B cell (primary cell): ENCODE measurements at regions not wholly inside any gene's neighbourhood (a gene's known extent, or its start where the extent isn't known, plus 50 kb on each side); places are given as distances from the start of the nearest gene placed in this dataset.

Experiments
- ATAC-seq: fragments of 200-7000 bp; cut with Tn5 transposase; one replicate; pipeline ENCODE4 v1.10.0; 2021; ENCODE audit warnings: low read depth, mild to moderate bottlenecking, moderate number of reproducible peaks, moderate library complexity
- CTCF ChIA-PET: fragments of 350-600 bp; sonication (Branson Sonifier 250); formaldehyde crosslinking; loops from one replicate; lab custom pipeline; 2021; ENCODE audit warnings: antibody characterized with exemption, inconsistent platforms; lab: Charles Lee
- POLR2A ChIA-PET: fragments of 350-600 bp; sonication (Branson Sonifier 250); formaldehyde crosslinking; loops from one replicate; lab custom pipeline; 2021; ENCODE audit warnings: antibody characterized with exemption; lab: Charles Lee
- DNase-seq: peaks from one replicate; pipeline ENCODE4 v3.0.0; 2013
- H2AFZ ChIP-seq: 2 replicates; pipeline ENCODE4 v1.6.1; 2012; ENCODE audit warnings: mild to moderate bottlenecking, low read depth, low read length; ENCODE audit not compliant: insufficient read depth, poor library complexity, severe bottlenecking
- H3K27ac ChIP-seq, 2 donors: 1 replicate in 1 of 2; 2 replicates in 1 of 2; pipeline ENCODE4 v1.5.1; 2012 to 2013; ENCODE audit warnings: low read length in 2 of 2, mild to moderate bottlenecking in 2 of 2, moderate library complexity in 1 of 2
- H3K27me3 ChIP-seq, 4 experiments: fragments of 200-600 bp in 1 of 4; sonication (generic) in 1 of 4; replicated peaks in 1 of 4; 1 replicate in 2 of 4; 2 replicates in 2 of 4; pipeline versions ENCODE4 v1.6.1 to v1.7.0; 2013 to 2016; ENCODE audit warnings: low read length in 3 of 4, mild to moderate bottlenecking in 2 of 4, mixed read lengths in 1 of 4, moderate library complexity in 1 of 4; ENCODE audit not compliant: insufficient read depth in 4 of 4, control insufficient read depth in 3 of 4; ENCODE audit errors: control extremely low read depth in 1 of 4
- H3K36me3 ChIP-seq, 2 experiments: replicated peaks in 1 of 2; 1 replicate in 1 of 2; 2 replicates in 1 of 2; pipeline versions ENCODE4 v1.6.1 to v1.7.1; 2013; ENCODE audit warnings: low read length in 1 of 2; ENCODE audit not compliant: insufficient read depth in 2 of 2, control insufficient read depth in 1 of 2; ENCODE audit errors: control extremely low read depth in 1 of 2, extremely low read depth in 1 of 2
- H3K4me1 ChIP-seq, 2 donors: fragments of 200-600 bp in 1 of 2; sonication (generic) in 1 of 2; 1 replicate in 1 of 2; 2 replicates in 1 of 2; pipeline versions ENCODE4 v1.5.1 to v1.6.1; 2013 to 2017; ENCODE audit warnings: low read length in 2 of 2; ENCODE audit not compliant: control insufficient read depth in 2 of 2, insufficient read depth in 2 of 2
- H3K4me2 ChIP-seq: replicated peaks from 2 replicates; pipeline ENCODE3; 2012; ENCODE audit warnings: mild to moderate bottlenecking, low read depth, low read length; ENCODE audit not compliant: poor library complexity, severe bottlenecking
- H3K4me3 ChIP-seq, 5 experiments: fragments of 200-600 bp in 1 of 5; sonication (generic) in 1 of 5; 1 replicate in 3 of 5; 2 replicates in 2 of 5; pipeline versions ENCODE4 v1.5.1 to v1.7.0; 2011 to 2016; ENCODE audit warnings: low read length in 4 of 5, mild to moderate bottlenecking in 4 of 5, low read depth in 2 of 5, control low read depth in 1 of 5, moderate library complexity in 1 of 5; ENCODE audit not compliant: insufficient read depth in 1 of 5; ENCODE audit errors: control extremely low read depth in 1 of 5, extremely low read depth in 1 of 5
- H3K79me2 ChIP-seq: fragments of 200-600 bp; sonication (generic); one replicate; pipeline ENCODE4 v1.6.0; 2016; ENCODE audit warnings: low read length; ENCODE audit not compliant: control insufficient read depth, insufficient read depth
- H3K9ac ChIP-seq: fragments of 200-600 bp; sonication (generic); 2 replicates; pipeline ENCODE4 v1.6.1; 2017; ENCODE audit warnings: mild to moderate bottlenecking, low read length, moderate library complexity
- H3K9me3 ChIP-seq, 3 donors: one replicate each; pipeline versions ENCODE4 v1.6.1 to v1.7.1; 2013; ENCODE audit warnings: low read length in 2 of 3; ENCODE audit not compliant: control insufficient read depth in 2 of 3, insufficient read depth in 1 of 3; ENCODE audit errors: control extremely low read depth in 1 of 3
- H4K20me1 ChIP-seq: 2 replicates; pipeline ENCODE4 v1.6.0; 2012; ENCODE audit warnings: mild to moderate bottlenecking, low read length; ENCODE audit not compliant: insufficient read depth, control insufficient read depth, poor library complexity, severe bottlenecking
- H3K27ac Mint-ChIP-seq: one replicate; pipeline ENCODE4 v1.8.0; 2021; ENCODE audit warnings: mixed read lengths
- H3K27me3 Mint-ChIP-seq: one replicate; pipeline ENCODE4 v1.8.0; 2021; ENCODE audit warnings: mixed read lengths
- H3K4me1 Mint-ChIP-seq: one replicate; pipeline ENCODE4 v1.8.0; 2021; ENCODE audit warnings: mixed read lengths
- H3K4me3 Mint-ChIP-seq: one replicate; pipeline ENCODE4 v1.8.0; 2021; ENCODE audit warnings: mixed read lengths
- H3K9me3 Mint-ChIP-seq: one replicate; pipeline ENCODE4 v1.8.0; 2022; ENCODE audit warnings: mixed read lengths; ENCODE audit not compliant: insufficient read depth
- EZH2 ChIP-seq: IDR thresholded peaks from 2 replicates; pipeline ENCODE4 v1.6.1; 2012; ENCODE audit warnings: borderline replicate concordance, low read depth, mild to moderate bottlenecking, moderate library complexity, low read length; ENCODE audit not compliant: insufficient read depth, poor library complexity, severe bottlenecking
- WGBS: methylation state at CpG from one replicate; pipeline ENCODE4 v1.1.5; 2013; ENCODE audit warnings: missing lambda C conversion rate; ENCODE audit not compliant: insufficient coverage; 5-methylcytosine and 5-hydroxymethylcytosine counted together
- intact Hi-C: fragments of 100-400 bp; cut with micrococcal nuclease; formaldehyde crosslinking; loops from one replicate; pipeline ENCODE4 v1.10.0; 2022
- TF ChIP-seq, protein P1 (sequence below): fragments of 200-600 bp; IDR thresholded peaks from one replicate; pipeline ENCODE4 v1.8.0; 2022; ENCODE audit warnings: antibody characterized with exemption, mild to moderate bottlenecking

DNA sequence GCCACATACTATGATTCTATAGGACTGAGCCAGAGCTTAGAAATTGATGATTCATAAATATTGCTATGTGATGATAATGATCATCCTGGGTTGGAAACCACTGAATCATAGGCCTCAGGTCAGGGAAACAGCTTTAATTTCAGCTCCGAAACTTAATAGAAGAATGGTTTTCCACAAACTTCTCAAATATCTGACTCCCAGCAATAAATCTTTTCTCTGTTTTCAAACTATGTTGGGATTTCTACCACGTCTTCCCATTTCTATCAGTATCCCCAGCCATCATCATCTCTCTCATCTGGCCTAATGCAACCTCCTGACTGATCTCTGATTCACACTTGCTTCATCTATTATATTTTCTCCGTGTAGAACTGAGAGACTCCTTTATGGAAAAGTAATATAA is 521.8 kb upstream of the AGA start:
- Mint-ChIP-seq H3K9me3 (peaks cover 2% of the 10 kb centered on the region), H3K27me3 (no peaks in the 10 kb centered on the region), H3K4me3 (no peak overlapping the region), H3K4me1 (no peaks in the 10 kb centered on the region), H3K27ac (no peak overlapping the region)
- POLR2A ChIA-PET, result no interaction called here
- Histone ChIP-seq H4K20me1 (no peaks in the 10 kb centered on the region), H3K4me1 (no peaks in the 10 kb centered on the region), H3K4me3 (no peak overlapping the region), H3K79me2 (no peaks in the 10 kb centered on the region), H3K4me2 (no peak overlapping the region), H3K9ac (no peak overlapping the region), H3K9me3 (no peaks in the 10 kb centered on the region), H3K27ac (no peak overlapping the region), H3K27me3 (no peaks in the 10 kb centered on the region), H3K36me3 (no peaks in the 10 kb centered on the region), H2AFZ (no peak overlapping the region)
- DNase-seq (no peak), ATAC-seq (no peak)
- WGBS, result 85% methylated on average over 1 of the region's 3 CpGs
- TF ChIP-seq, protein P1, sequence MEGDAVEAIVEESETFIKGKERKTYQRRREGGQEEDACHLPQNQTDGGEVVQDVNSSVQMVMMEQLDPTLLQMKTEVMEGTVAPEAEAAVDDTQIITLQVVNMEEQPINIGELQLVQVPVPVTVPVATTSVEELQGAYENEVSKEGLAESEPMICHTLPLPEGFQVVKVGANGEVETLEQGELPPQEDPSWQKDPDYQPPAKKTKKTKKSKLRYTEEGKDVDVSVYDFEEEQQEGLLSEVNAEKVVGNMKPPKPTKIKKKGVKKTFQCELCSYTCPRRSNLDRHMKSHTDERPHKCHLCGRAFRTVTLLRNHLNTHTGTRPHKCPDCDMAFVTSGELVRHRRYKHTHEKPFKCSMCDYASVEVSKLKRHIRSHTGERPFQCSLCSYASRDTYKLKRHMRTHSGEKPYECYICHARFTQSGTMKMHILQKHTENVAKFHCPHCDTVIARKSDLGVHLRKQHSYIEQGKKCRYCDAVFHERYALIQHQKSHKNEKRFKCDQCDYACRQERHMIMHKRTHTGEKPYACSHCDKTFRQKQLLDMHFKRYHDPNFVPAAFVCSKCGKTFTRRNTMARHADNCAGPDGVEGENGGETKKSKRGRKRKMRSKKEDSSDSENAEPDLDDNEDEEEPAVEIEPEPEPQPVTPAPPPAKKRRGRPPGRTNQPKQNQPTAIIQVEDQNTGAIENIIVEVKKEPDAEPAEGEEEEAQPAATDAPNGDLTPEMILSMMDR, result no peak
- no peak for TF ChIP-seq EZH2
- intact Hi-C loops, result no loop called here
- CTCF ChIA-PET, result no interaction called here

DNA sequence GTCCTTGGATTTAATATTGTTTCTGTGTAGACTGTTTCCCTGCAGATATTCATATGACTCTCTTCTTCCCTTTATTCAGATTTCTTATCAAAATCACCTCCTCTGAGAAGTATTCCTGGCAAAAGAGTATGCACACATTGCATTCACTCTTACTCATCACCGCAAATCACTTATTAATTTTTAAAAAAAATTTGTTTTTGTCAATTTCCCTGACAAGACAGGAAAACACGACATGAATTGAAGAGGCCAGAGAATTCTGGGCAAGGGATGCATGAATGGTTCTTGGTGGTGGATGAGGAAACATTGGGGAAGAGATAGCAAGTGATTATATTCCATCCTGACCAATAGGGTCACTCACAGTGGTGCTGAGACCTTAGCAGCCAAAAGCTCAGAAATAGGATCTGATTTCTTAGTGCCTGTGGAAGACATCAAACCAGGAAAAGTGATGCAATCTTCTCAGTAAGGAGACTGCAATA is 522.5 kb upstream of the AGA start:
- ChIA-PET CTCF (no interaction called here), POLR2A (no interaction called here)
- H3K4me2 ChIP-seq, result no peak overlapping the region
- no peaks in the 10 kb centered on the region for H3K27me3 Mint-ChIP-seq
- H3K4me3 Mint-ChIP-seq, result no peak overlapping the region
- H3K27me3 ChIP-seq, result no peaks in the 10 kb centered on the region
- intact Hi-C loops, result no loop called here
- no peaks in the 10 kb centered on the region for H3K9me3 ChIP-seq
- TF ChIP-seq, protein P1, result no peak
- no peak for TF ChIP-seq EZH2
- ATAC-seq (no peak), DNase-seq (no peak)
- no peak overlapping the region for H3K9ac ChIP-seq
- H3K79me2 ChIP-seq, result no peaks in the 10 kb centered on the region
- H3K4me3 ChIP-seq, result no peak overlapping the region
- no peaks in the 10 kb centered on the region for H3K4me1 Mint-ChIP-seq
- H3K4me1 ChIP-seq, result no peaks in the 10 kb centered on the region
- H2AFZ ChIP-seq, result no peak overlapping the region
- 20% methylated on average over 1 of the region's 2 CpGs for WGBS
- peaks cover 2% of the 10 kb centered on the region for H3K9me3 Mint-ChIP-seq
- H4K20me1 ChIP-seq, result no peaks in the 10 kb centered on the region
- H3K27ac Mint-ChIP-seq, result no peak overlapping the region
- no peak overlapping the region for H3K27ac ChIP-seq
- no peaks in the 10 kb centered on the region for H3K36me3 ChIP-seq
